ENCODE measurements at regions not wholly inside any gene's neighbourhood (a gene's known extent, or its start where the extent isn't known, plus 50 kb on each side); places are given as distances from the start of the nearest gene placed in this dataset.

GRCh38 chr4:64588507-64588906 is 179.3 kb upstream of the TECRL start:
- Histone ChIP-seq H2AFZ (ENCODE audit: insufficient read depth, low read depth, low read length, poor library complexity, severe bottlenecking) (no peak overlapping the region), H3K27ac (ENCODE audit: low read length in 2 of 2) (no peak overlapping the region), H3K9me3 (ENCODE audit: control extremely low read depth in 1 of 3, control insufficient read depth in 2 of 3, insufficient read depth in 1 of 3, low read length in 2 of 3) (no peaks in the 10 kb centered on the region), H3K4me2 (replicated peaks; ENCODE audit: low read depth, low read length, poor library complexity, severe bottlenecking) (no peak overlapping the region), H3K9ac (ENCODE audit: low read length) (no peak overlapping the region), H3K79me2 (ENCODE audit: control insufficient read depth, insufficient read depth, low read length) (no peaks in the 10 kb centered on the region), H3K4me3 (ENCODE audit: control extremely low read depth in 1 of 5, extremely low read depth in 1 of 5, insufficient read depth in 1 of 5, low read depth in 2 of 5, low read length in 4 of 5) (no peak overlapping the region), H4K20me1 (ENCODE audit: control insufficient read depth, insufficient read depth, low read length, poor library complexity, severe bottlenecking) (no peaks in the 10 kb centered on the region), H3K36me3 (replicated peaks in 1 of 2; ENCODE audit: control extremely low read depth in 1 of 2, control insufficient read depth in 1 of 2, extremely low read depth in 1 of 2, insufficient read depth in 2 of 2, low read length in 1 of 2) (no peaks in the 10 kb centered on the region), H3K4me1 (ENCODE audit: control insufficient read depth in 2 of 2, insufficient read depth in 2 of 2, low read length in 2 of 2) (no peaks in the 10 kb centered on the region), H3K27me3 (replicated peaks in 1 of 4; ENCODE audit: control extremely low read depth in 1 of 4, control insufficient read depth in 3 of 4, insufficient read depth in 4 of 4, low read length in 3 of 4) (no peaks in the 10 kb centered on the region)
- WGBS (ENCODE audit: insufficient coverage) = no CpG with 5 or more reads among the region's 5 CpGs
- DNase-seq (no peak), ATAC-seq (ENCODE audit: low read depth) (no peak)
- Mint-ChIP-seq H3K4me3 (no peak overlapping the region), H3K27me3 (no peaks in the 10 kb centered on the region), H3K9me3 (ENCODE audit: insufficient read depth) (peaks cover 5% of the 10 kb centered on the region), H3K4me1 (no peaks in the 10 kb centered on the region), H3K27ac (no peak overlapping the region)
- intact Hi-C loops (cut with micrococcal nuclease) = no loop called here
- TF ChIP-seq, protein P1, sequence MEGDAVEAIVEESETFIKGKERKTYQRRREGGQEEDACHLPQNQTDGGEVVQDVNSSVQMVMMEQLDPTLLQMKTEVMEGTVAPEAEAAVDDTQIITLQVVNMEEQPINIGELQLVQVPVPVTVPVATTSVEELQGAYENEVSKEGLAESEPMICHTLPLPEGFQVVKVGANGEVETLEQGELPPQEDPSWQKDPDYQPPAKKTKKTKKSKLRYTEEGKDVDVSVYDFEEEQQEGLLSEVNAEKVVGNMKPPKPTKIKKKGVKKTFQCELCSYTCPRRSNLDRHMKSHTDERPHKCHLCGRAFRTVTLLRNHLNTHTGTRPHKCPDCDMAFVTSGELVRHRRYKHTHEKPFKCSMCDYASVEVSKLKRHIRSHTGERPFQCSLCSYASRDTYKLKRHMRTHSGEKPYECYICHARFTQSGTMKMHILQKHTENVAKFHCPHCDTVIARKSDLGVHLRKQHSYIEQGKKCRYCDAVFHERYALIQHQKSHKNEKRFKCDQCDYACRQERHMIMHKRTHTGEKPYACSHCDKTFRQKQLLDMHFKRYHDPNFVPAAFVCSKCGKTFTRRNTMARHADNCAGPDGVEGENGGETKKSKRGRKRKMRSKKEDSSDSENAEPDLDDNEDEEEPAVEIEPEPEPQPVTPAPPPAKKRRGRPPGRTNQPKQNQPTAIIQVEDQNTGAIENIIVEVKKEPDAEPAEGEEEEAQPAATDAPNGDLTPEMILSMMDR (IDR thresholded peaks at IDR 0.05) = no peak
- no peak for TF ChIP-seq EZH2 (IDR thresholded peaks at IDR 0.05; ENCODE audit: borderline replicate concordance, insufficient read depth, low read depth, low read length, poor library complexity, severe bottlenecking)
- ChIA-PET POLR2A (no interaction called here), CTCF (no interaction called here)

GRCh38 chr4:64584981-64585557 is 175.8 kb upstream of the TECRL start:
- ChIA-PET CTCF (interaction anchor here (0.9 to 1.0 kb wide), 2 partner anchors 8 to 9 kb away, joined by 3 to 4 read pairs; no protein-coding TSS in a partner anchor), POLR2A (no interaction called here)
- Histone ChIP-seq H3K9me3 (ENCODE audit: control extremely low read depth in 1 of 3, control insufficient read depth in 2 of 3, insufficient read depth in 1 of 3, low read length in 2 of 3) (no peaks in the 10 kb centered on the region), H3K27me3 (replicated peaks in 1 of 4; ENCODE audit: control extremely low read depth in 1 of 4, control insufficient read depth in 3 of 4, insufficient read depth in 4 of 4, low read length in 3 of 4) (no peaks in the 10 kb centered on the region), H3K4me2 (replicated peaks; ENCODE audit: low read depth, low read length, poor library complexity, severe bottlenecking) (no peak overlapping the region), H3K27ac (ENCODE audit: low read length in 2 of 2) (no peak overlapping the region), H3K9ac (ENCODE audit: low read length) (no peak overlapping the region), H2AFZ (ENCODE audit: insufficient read depth, low read depth, low read length, poor library complexity, severe bottlenecking) (no peak overlapping the region), H3K4me1 (ENCODE audit: control insufficient read depth in 2 of 2, insufficient read depth in 2 of 2, low read length in 2 of 2) (no peaks in the 10 kb centered on the region), H3K79me2 (ENCODE audit: control insufficient read depth, insufficient read depth, low read length) (no peaks in the 10 kb centered on the region), H3K36me3 (replicated peaks in 1 of 2; ENCODE audit: control extremely low read depth in 1 of 2, control insufficient read depth in 1 of 2, extremely low read depth in 1 of 2, insufficient read depth in 2 of 2, low read length in 1 of 2) (no peaks in the 10 kb centered on the region), H3K4me3 (ENCODE audit: control extremely low read depth in 1 of 5, extremely low read depth in 1 of 5, insufficient read depth in 1 of 5, low read depth in 2 of 5, low read length in 4 of 5) (no peak overlapping the region), H4K20me1 (ENCODE audit: control insufficient read depth, insufficient read depth, low read length, poor library complexity, severe bottlenecking) (no peaks in the 10 kb centered on the region)
- ATAC-seq (ENCODE audit: low read depth) (no peak), DNase-seq (peak; percentile 5)
- Mint-ChIP-seq H3K9me3 (ENCODE audit: insufficient read depth) (peaks cover 3% of the 10 kb centered on the region), H3K4me1 (no peaks in the 10 kb centered on the region), H3K27ac (no peak overlapping the region), H3K4me3 (no peak overlapping the region), H3K27me3 (no peaks in the 10 kb centered on the region)
- TF ChIP-seq EZH2 (IDR thresholded peaks at IDR 0.05; ENCODE audit: borderline replicate concordance, insufficient read depth, low read depth, low read length, poor library complexity, severe bottlenecking) = no peak
- TF ChIP-seq, protein P1 (IDR thresholded peaks at IDR 0.05) = peak; percentile 89
- WGBS (ENCODE audit: insufficient coverage) = no CpG with 5 or more reads among the region's 6 CpGs
- intact Hi-C loops (cut with micrococcal nuclease) = no loop called here

All from B cell (primary cell).